Activated CD4-positive, alpha-beta T cell treated with anti-CD3 and anti-CD28 coated beads, Interleukin-2, amount 50 U/mL, for 4 hours (primary cell): ENCODE measurements at regions not wholly inside any gene's neighbourhood (a gene's known extent, or its start where the extent isn't known, plus 50 kb on each side); places are given as distances from the start of the nearest gene placed in this dataset.

ENCODE experiments used
- DNase-seq, 2 experiments: peaks; one replicate each; pipeline ENCODE4 v3.0.0-alpha.2; 2020

DNA sequence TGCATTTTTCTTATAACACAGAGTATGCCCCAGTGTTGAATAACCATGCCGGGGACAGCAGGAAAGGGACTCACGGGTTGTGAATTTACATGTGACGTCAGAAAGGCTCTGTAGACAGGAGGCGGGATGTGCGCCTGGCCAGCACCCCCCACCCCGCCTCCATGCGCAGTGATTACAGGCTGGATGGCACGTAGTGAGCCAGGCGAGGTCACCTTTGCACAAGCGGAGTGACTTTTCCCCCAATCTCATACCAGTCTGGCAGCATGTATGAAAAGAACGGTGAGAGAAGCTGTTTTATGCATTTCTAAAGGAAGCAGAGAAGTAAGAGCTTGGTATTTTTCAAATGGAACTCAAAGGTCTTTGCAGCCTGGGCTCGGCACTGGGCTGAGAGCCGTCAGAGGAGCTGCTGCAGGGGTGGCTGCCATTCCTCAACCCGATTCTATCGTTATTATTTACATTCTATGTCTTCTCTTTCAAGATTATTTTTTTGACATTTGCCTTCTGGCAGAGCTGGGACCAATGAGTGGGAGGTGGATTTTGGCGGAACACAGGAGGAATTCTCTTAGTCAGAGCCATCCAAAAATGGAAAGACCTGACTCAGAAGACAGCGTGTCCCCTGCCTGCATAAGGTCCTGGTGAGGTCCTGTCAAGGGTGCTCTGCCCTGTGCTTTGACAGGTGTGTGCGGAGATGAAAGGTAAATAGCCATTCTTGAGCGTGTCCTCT, 115.6 kb upstream of the SLC45A1 start:
- DNase-seq, result no peak

DNA sequence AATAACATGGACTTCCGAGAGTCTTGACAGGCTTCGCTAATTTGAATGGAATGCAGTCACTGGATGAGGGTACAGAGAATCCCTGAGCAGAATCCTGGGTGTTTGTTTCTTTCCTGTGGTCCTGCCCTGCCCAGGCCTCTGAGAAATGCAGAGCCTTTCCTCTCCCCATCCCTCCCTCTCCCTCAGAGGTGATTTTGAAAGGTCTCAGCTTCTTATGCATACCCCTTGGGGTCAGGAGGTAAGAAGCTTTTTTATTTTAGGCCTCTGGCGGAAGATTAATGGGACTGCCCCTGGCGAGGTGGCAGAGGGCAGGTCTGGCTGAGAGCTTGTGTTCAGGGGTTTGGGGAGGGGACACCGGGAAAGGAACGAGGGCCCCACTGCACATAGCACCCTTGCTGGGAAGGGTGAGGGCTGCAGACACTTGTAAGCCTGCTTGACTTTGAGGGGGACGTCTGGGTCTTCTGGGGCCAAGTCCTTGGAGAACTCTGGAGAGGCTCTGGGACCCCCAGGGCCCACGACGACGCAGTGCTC, 116.5 kb upstream of the SLC45A1 start:
- DNase-seq, result no peak

DNA sequence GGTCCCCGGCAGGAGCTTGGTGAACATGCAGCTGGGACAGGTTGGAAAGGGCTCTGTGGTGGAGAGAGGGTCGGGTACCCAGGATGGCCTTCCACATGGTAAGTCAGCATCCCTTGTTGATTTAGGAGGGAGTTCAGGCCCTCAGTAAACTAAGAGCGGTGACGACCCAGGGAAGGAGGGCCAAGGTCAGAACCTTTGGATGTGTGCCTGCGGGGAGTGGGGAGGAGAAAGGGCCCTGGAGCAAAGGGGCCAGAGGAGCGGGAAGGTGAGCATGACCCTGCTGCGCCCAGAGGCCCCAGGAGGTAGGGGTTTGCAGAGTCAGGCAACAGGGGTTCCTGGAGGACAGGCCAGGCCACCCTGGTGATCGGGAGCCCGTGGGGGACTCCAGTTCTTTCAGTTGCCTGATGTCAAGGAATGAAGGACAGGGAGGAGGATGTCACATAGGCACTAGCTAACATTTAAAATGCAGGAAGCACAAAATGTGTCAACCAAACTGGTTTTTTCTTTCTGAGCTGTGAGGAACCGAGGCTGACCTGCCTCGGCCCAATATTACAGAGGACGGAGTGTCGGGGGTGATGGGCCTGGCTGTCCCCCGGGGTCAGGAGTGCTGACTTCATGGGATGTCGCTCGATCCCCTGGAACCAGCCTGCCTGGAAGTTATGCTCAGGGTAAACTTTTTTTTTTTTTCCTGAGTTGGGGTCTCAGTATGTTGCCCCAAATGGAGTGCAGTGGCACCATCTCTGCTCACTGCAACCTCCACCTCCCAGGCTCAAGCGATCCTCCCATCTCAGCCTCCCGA, 117.4 kb upstream of the SLC45A1 start:
- no peak for DNase-seq

DNA sequence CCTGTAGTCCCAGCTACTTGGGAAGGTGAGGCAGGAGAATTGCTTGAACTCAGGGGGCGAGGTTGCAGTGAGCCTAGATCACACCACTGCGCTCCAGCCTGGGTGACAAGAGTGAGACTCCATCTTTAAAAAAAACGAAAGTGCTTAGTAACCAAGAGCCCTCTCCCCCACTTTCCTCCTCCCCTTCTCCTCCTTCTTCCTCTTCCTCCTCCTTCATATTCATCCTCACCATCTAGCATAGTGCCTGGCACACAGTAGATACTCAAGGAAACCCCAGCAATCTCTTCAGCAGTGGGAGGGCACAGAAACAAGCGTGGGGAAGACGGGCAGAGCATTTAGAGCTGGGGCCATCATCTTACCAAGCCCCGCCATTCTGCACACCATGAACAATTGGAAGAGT, 119.4 kb upstream of the SLC45A1 start:
- no peak for DNase-seq

DNA sequence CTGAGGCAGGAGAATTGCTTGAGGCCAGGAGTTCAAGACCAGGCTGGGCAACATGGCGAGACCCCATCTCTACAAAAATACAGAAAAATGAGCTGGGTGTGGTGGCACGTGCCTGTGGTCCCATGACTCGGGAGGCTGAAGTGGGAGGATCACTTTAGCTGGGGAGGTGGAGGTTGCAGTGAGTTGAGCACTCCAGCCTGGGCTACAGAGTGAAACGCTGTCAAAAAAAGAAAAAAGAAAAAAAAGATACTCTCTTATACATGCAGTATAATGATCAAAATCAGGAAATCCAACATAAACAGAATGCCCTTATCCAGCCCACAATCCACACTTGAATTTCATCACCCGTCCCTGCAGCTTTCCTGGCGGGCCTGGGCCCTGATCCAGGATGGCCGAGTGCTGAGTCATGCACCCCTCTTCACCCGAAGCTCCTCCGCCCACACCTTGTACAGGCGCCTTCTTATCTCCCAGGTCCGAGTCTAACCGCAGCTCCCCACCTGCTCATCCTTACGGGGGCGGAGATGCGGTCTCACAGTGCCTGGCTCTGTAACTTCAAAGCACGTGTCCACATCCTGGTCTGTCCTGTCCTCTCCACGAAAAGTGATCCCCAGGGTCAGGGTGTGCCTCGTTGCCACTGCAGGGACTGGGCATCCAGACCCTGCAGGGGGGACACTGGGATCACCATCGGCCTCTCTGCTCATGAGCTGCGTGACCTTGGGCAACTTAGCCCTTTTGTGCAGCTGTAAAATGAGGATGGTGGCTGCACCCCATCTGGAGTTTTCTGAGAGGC, 120.2 kb upstream of the SLC45A1 start:
- DNase-seq, result no peak

- no peak for DNase-seq
These were observed 123.3 kb upstream of the SLC45A1 start for GRCh38 chr1:8194481-8195227.

GRCh38 chr1:8193840-8194406, 124.0 kb upstream of the SLC45A1 start:
- DNase-seq, result no peak

DNA sequence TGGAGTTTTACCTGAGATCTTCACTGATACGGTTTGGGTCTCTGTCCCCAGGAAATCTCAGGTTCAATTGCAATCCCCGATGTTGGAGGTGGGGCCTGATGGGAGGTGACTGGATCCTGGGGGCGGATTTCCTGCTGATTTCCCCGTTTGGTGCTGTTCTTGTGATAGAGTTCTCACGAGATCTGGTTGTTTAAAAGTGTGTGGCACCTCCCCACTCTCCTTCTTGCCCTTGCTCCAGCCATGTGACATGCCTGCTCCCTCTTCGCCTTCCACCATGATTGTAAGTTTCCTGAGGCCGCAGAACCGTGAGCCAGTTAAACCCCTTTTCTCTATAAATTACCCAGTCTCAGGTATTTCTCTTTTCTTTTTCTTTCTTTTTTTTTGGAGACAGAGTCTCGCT, 126.4 kb upstream of the SLC45A1 start:
- no peak for DNase-seq

DNA sequence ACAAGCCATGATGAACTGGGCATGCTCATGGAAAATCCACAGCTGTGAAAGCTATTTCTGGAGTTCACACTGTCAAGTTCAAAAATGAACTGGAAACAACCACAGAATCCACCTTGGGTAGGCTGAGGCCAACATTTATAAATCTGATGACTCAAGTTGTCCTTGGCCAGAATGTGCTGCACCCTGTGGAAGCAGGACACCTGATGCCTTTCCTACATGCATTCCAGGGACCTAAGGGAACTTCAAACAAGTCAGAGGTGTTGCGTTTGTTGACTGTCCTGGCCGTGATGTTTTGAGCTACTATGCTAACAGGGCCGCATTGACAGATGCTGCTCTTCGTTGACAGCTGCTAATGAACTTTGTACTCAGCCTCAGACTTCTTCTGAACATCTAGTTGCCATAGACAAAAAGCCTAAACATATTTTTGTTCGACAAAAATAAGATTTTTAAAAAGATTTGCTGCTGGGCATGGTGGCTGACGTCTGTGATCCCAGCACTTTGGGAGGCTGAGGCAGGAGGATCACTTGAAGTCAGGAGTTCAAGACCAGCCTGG, 127.9 kb upstream of the SLC45A1 start:
- no peak for DNase-seq

DNA sequence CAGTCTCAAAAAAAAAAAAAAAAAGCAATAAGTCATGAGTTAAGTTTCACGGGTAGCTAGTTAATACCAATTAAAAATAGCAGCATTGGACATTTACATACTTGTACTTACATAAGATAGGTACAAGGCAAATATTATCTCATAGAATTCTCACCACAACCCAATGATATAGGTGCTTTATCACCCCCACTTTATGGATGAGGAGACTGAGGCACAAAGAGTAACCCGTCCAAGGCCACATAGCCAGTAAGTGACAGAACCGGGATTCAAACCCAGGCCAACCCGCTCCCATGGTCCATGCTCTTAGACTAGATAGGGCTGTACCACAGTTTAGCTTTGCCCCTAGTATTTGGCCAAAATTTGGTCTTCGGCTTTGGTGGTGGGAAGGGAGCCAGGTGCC, 132.5 kb upstream of the SLC45A1 start:
- DNase-seq, result no peak

- no peak for DNase-seq
These were observed 133.6 kb upstream of the SLC45A1 start for GRCh38 chr1:8184301-8184700.

DNA sequence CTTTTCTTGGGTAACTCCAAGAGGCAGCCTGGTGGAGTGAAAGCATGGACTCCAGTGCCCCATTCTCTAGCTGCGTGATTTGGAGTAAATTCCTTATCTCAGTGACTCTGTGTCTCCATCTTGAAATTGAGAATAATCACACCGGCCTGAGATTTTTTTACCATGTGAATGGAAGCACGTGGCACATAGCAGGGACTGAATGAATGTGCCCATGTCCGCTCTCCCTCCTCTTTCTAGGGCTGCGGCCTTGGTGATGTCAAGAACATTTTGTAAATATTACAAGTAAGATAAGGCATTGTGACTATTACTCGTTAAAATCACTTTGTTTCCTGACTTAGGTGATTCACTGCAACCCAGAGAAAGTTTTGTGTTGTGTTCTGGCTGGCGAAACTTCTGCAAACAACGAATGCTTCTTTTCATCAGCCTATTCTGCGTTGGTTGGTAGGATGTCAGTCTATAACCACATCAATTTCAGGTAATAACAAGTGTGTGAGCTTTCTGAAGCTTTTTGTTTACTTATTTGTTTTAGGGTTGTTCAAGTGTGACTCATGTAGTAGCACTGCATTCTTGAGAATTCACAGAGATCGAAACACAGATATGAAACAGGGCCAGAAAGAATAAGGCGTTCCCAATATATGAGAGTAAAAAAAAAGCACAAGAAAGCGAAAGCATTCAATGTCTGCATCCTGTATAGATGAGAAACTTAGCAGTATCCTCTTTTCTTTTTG, 135.7 kb upstream of the SLC45A1 start:
- no peak for DNase-seq

- no peak for DNase-seq
These were observed 138.7 kb upstream of the SLC45A1 start for GRCh38 chr1:8179132-8179793.

DNA sequence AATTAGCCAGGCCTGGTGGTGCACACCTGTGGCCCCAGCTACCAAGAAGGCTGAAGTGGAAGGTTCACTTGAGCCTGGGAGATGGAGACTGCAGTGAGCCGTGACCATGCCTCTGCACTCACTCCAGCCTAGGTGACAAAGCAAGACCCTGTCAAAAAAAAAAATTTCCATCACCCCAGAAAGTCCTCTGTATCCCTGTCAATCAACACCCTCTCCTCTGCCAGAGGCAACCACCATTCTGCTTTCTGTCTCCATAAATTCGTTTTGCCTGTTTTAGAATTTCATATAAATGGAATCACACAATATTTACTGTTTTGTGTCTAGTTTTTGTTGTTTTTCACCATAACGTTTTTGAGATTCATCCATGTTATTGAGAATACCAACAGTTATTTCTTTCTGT, 141.6 kb upstream of the SLC45A1 start:
- DNase-seq, result no peak

DNA sequence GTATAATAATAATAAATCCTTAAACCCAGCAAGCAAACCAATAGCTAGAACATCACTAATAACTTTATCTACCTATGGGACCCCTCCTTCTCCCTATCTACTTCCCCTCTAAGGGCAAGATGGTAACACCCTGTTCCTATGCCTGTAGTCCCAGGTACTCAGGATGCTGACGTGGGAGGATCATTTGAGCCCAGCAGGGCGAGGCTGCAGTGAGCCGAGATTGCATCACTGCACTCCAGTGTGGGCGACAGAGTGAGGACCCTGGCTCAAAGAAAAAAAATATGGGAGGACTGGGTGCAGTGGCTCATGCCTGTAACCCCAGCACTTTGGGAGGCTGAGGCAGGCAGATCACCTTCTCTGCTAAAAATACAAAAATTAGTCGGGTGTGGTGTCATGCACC, 143.1 kb upstream of the SLC45A1 start:
- DNase-seq, result no peak

DNA sequence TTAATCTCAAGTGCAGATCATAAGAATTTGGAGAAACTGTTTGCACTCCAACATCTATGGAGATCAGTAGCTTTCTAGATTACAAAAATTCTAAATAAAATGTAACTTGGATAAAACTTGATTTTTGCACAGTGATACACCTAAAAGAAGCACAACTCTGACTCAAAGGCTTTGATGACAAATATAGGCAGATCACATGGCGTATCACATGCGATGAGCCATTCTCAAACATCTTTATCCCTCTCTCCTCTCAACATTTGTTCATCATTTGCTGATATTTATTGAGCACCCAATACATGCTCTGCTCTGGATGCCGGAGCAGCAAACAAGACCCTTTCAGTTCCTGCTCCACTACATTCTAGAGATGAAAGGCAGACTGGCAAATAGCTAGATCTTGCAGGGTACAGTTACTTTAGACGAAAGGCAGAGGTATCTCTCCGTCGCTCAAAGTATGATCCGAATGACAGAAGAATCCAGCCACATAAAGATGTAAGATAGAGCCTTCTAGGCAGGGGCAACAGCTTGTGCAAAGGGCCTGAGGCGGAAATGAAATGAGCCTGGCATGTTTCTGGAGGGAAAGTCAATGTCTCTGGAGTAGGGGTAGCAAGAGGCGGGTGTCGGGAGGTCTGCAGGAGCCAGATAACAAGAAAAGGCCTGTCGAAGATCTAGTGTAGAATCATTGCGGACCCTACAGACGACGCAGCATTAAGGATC, 145.8 kb upstream of the ERRFI1 start:
- no peak for DNase-seq

- no peak for DNase-seq
These were observed 144.1 kb upstream of the ERRFI1 start for GRCh38 chr1:8170059-8170835.

DNA sequence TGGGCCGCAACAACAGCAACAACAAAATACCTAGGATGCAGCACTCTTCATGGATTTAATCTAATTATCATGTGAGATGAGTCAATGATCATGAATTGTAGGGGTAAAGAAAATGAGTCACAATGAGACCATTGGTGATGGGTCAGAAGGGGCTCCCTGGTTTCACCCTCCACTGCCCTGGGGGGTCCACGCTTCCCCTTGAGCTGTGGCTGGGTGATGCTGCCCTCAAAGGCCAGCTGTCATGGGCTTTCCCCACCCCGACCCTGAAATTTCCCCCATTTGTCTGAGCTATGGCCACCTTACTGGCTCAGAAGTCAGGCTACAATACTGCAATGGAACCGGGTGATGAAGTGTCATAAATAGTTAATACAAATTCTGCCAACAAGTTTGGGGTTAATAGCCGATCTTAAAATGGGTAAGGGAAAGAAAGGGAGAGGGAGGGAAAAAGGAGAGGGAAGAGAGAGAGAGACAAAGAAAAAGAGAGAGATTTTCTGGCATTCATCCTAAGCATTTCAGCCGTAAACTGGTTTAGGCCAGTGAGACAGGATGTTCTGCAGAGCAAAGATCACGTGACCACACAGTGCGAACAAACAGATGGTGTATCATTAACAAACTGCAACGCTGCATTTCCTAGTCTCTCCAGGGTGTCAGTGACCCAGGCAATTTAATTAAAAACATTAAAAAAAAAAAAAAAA, 143.4 kb upstream of the ERRFI1 start:
- DNase-seq, result peak; percentile 20 to 26

GRCh38 chr1:8167936-8168335, 141.8 kb upstream of the ERRFI1 start:
- DNase-seq, result no peak
